GM19324 (cell line): ENCODE measurements at regions not wholly inside any gene's neighbourhood (a gene's known extent, or its start where the extent isn't known, plus 50 kb on each side); places are given as distances from the start of the nearest gene placed in this dataset.
"Not testable (repeated sequence)": the region's sequence is repeated elsewhere in the genome, so short reads cannot be mapped to it uniquely, and the experiment has no call there.

Experiments
- ATAC-seq: cut with Tn5 transposase; IDR thresholded peaks from one replicate; pipeline ENCODE4 v1.9.1; 2021; ENCODE audit warnings: mild to moderate bottlenecking, moderate library complexity; ENCODE audit not compliant: unreplicated experiment, low FRiP score

DNA sequence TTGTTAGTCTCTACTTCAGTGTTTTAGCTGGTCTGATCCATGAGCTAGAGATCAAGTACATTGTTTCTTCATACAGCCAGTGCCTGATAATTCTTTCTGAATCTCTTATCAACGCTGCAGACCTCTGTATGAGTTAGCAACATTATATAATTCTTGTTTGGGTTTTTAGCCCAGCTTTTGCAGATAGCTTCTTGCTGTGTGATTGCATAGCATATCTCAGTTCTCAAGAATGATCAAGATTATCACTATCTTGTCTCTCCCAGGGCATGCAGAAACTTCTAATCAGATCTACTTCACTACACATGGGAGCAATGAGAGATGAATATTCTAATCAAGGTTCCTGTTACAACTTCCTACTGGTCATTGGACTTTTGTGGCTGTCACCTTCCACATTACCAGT is 158.3 kb downstream of the FAM174A start:
- ATAC-seq, result no peak

DNA sequence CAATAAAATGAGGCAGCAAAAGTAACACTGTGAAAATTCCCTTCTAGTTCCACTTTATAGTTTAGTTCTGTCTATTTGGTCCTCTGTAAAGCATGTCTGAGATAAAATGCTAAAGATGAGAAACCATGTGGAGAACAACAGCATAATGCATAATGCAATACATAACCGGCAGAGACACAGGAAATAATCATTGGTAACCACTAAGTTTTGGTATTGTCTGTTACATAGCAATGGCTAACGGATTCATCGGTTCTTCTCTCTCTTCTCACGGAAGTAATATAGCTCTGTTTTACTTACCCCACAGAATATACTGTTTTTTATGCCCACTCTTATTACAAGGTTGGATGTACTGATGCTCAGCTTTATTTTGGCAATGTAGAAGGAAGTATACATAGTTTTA is 158.9 kb downstream of the FAM174A start:
- ATAC-seq, result no peak

- ATAC-seq, result no peak
Measured at GRCh38 chr5:100697970-100698369, 162.8 kb downstream of the FAM174A start.

GRCh38 chr5:100706776-100707175 is 171.6 kb downstream of the FAM174A start:
- no peak for ATAC-seq

DNA sequence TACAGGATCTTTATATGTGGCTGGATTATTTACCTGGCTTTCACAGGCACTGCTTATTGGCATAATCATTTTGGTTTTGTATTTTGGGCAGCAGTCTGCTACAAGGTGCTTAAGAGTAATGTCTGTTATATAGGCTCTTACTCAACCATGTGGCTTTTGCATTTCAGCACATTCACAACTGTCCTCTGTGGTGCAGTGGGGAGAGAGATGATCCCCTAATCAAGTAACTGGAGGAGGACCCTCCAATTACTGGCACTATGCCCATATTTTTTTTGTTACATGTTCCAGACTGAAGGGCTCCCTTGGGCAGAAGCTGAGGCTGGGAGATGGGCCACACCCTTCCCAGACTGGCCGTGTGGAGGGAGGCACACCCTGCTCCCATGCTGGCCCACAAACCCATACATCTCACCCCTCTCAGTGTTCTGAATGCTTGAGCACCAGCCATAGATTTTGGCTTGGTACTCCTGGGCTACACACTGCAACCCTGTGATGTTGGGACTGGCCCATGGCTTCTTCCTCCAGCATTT is 173.5 kb downstream of the FAM174A start:
- no peak for ATAC-seq

GRCh38 chr5:100709771-100710170 is 174.6 kb downstream of the FAM174A start:
- no peak for ATAC-seq

GRCh38 chr5:100714780-100715179 is 179.6 kb downstream of the FAM174A start:
- not testable (repeated sequence) for ATAC-seq

GRCh38 chr5:100722657-100723056 is 180.4 kb downstream of the ST8SIA4 start:
- no peak for ATAC-seq

DNA sequence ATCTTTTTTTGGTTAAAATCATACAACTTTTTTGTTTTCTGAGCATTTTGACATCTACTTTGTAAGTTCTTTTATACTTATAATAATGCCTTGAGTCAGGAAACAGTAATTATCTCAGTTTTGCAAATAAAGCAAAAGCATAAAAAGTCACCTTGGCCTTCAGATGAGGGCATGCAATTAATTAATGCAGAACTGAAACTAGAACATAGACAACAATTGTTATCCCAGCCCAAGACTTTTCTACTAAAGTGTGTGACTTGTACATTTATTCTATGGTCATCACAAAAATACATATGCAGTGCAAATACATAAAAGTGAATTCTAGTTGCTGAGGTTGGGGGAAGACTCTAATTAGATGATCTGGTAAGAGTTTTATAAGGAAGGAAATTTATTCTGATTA is 179.9 kb downstream of the ST8SIA4 start:
- ATAC-seq, result no peak

DNA sequence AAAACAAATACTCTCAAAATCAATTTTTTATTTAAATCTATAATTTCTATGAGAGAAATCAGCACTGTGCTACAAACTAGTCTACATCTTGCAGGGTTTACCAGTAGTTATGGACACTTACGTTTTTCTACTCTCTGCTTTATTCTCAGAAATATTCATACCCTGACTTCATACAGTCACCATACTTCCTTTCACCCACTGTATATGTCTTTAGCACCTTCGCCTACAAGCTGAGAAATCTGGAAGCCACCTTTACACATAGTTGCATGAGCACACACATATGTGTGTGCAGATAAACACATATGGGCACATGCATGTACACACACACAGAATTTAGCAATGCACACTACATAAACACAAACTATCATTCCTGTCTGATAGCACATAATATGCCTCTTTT is 177.0 kb downstream of the ST8SIA4 start:
- no peak for ATAC-seq

DNA sequence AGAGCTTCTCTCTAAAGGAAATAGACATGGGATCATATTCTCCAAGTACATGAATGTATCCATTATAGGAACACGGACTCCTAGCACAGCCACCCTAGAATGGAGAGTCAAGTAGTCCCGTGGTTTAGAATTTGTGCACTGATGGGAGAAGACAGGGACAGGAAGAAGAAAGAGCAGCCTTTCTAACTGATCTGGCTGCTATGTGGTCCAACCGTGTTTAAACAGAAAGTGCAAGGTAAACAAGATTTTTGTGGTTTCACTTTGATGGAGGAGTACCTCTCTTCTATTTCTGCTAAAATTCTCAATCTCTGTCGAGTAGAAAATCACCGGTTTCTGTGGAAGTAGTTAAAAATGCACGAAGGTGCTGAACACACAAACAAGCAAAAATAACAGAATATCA is 171.3 kb downstream of the ST8SIA4 start:
- peak; percentile 94 for ATAC-seq

DNA sequence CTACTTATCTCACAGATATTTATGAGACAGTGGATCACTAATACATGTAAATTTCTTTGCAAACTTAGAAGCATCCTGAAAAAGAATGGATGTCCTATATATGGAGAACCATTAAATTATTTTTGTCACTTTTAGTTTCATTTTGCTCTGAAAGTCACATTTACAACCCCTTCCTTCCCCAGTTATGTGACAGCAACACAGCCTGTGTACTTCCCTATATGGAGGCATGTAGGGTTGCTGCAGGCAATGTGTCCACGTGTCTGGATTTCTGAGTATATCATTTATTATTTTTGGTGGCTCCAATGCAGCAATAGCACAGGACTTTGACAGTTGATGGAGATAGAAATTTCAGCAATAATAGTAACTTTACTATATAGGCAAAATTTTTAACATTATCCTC is 156.4 kb downstream of the ST8SIA4 start:
- peak; percentile 85 for ATAC-seq

- no peak for ATAC-seq
Measured at GRCh38 chr5:100749771-100750284, 153.3 kb downstream of the ST8SIA4 start.

DNA sequence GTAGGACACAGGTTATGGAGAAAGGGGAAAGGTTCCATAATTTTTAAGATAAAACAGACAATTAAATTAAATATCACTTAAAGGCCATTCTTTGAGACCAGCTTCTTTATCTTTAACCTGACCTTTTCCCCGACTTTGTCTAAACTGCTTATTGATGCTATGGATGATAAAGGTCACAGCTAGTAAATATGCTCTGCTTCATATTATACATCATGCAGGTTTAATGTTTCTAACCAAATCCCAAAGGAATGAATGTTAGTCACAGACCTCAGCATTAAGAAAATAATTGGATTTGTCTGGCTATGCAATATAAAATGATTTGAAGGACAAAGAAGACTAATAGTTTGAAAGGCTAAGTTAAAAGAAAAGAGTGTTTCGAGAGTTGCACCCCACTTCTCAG is 147.6 kb downstream of the ST8SIA4 start:
- ATAC-seq, result no peak
